DOHH2 (cell line): ENCODE measurements at regions not wholly inside any gene's neighbourhood (a gene's known extent, or its start where the extent isn't known, plus 50 kb on each side); places are given as distances from the start of the nearest gene placed in this dataset.

Source experiments
- H3F3A ChIP-seq: fragments of 200-600 bp; sonication (generic), shearing (Covaris generic); 2 replicates; pipeline ENCODE4 v1.6.0; 2016; ENCODE audit warnings: antibody characterized with exemption, mild to moderate bottlenecking; ENCODE audit not compliant: control insufficient read depth, insufficient read depth
- H3K27ac ChIP-seq: fragments of 200-600 bp; sonication (generic); 2 replicates; pipeline ENCODE4 v1.5.1; 2014; ENCODE audit warnings: low read depth, mild to moderate bottlenecking, low read length, moderate library complexity
- H3K27me3 ChIP-seq: fragments of 200-600 bp; sonication (generic); 2 replicates; pipeline ENCODE4 v1.6.1; 2014; ENCODE audit warnings: mild to moderate bottlenecking, low read length, mixed read lengths; ENCODE audit not compliant: control insufficient read depth
- H3K36me3 ChIP-seq: fragments of 200-600 bp; sonication (generic); 2 replicates; pipeline ENCODE4 v1.6.1; 2014; ENCODE audit warnings: mild to moderate bottlenecking, low read length, moderate library complexity, mixed read lengths; ENCODE audit not compliant: control insufficient read depth
- H3K4me1 ChIP-seq: fragments of 200-600 bp; sonication (generic); 2 replicates; pipeline ENCODE4 v1.6.1; 2014; ENCODE audit warnings: mild to moderate bottlenecking, low read length, mixed read lengths; ENCODE audit not compliant: control insufficient read depth
- H3K4me2 ChIP-seq: fragments of 200-600 bp; sonication (generic); 2 replicates; pipeline ENCODE4 v1.6.0; 2014; ENCODE audit warnings: mild to moderate bottlenecking, low read length, moderate library complexity
- H3K4me3 ChIP-seq: fragments of 200-600 bp; sonication (generic); 2 replicates; pipeline ENCODE4 v1.5.1; 2014; ENCODE audit warnings: mild to moderate bottlenecking, low read length, mixed read lengths
- H3K79me2 ChIP-seq: fragments of 200-600 bp; sonication (generic); 2 replicates; pipeline ENCODE4 v1.6.1; 2014; ENCODE audit warnings: mild to moderate bottlenecking, low read length, mixed read lengths; ENCODE audit not compliant: control insufficient read depth
- H3K9me2 ChIP-seq: fragments of 200-600 bp; sonication (generic); replicated peaks from 2 replicates; pipeline ENCODE4 v1.6.1; 2014; ENCODE audit warnings: mild to moderate bottlenecking, low read length, mixed read lengths; ENCODE audit not compliant: control insufficient read depth
- H3K9me3 ChIP-seq: fragments of 200-600 bp; sonication (generic); 2 replicates; pipeline ENCODE4 v1.6.1; 2014; ENCODE audit warnings: antibody characterized with exemption, low read length, mixed read lengths; ENCODE audit not compliant: control insufficient read depth, insufficient read depth
- H4K20me1 ChIP-seq: fragments of 200-600 bp; sonication (generic); 2 replicates; pipeline ENCODE4 v1.6.0; 2014; ENCODE audit warnings: low read depth, mild to moderate bottlenecking, antibody characterized with exemption, low read length, moderate library complexity; ENCODE audit not compliant: control insufficient read depth, insufficient read depth
- CTCF ChIP-seq: fragments of 200-600 bp; sonication (generic); IDR thresholded peaks from one replicate; pipeline ENCODE4 v1.5.1; 2014; ENCODE audit warnings: antibody characterized with exemption, mild to moderate bottlenecking, low read depth, low read length; ENCODE audit not compliant: poor library complexity, severe bottlenecking
- EZH2phosphoT487 ChIP-seq: fragments of 200-600 bp; sonication (generic); IDR thresholded peaks from 2 replicates; pipeline ENCODE4 v1.6.1; 2017; ENCODE audit warnings: borderline replicate concordance, mild to moderate bottlenecking, antibody characterized with exemption, low read length, moderate library complexity, mixed read lengths

- H3F3A ChIP-seq, result no peaks in the 10 kb centered on the region
- no peaks in the 10 kb centered on the region for H3K9me2 ChIP-seq
- H3K79me2 ChIP-seq, result no peaks in the 10 kb centered on the region
- H3K4me3 ChIP-seq, result no peak overlapping the region
- H3K27me3 ChIP-seq, result no peaks in the 10 kb centered on the region
- TF ChIP-seq CTCF, result peak; percentile 53
- no peak for TF ChIP-seq EZH2phosphoT487
- H3K9me3 ChIP-seq, result peaks cover 8% of the 10 kb centered on the region; the same call in 1 of the 2 replicates
- no peaks in the 10 kb centered on the region for H3K4me1 ChIP-seq
- H3K36me3 ChIP-seq, result no peaks in the 10 kb centered on the region
- no peak overlapping the region for H3K27ac ChIP-seq
- no peaks in the 10 kb centered on the region for H4K20me1 ChIP-seq
- H3K4me2 ChIP-seq, result no peak overlapping the region
Observed at GRCh38 chr3:165624761-165625160, 212.5 kb downstream of the BCHE start.

GRCh38 chr3:165622356-165622755, 214.9 kb downstream of the BCHE start:
- H4K20me1 ChIP-seq, result no peaks in the 10 kb centered on the region
- no peak overlapping the region for H3K4me3 ChIP-seq
- H3K4me2 ChIP-seq, result no peak overlapping the region
- no peaks in the 10 kb centered on the region for H3F3A ChIP-seq
- H3K9me2 ChIP-seq, result no peaks in the 10 kb centered on the region
- H3K79me2 ChIP-seq, result no peaks in the 10 kb centered on the region
- no peaks in the 10 kb centered on the region for H3K27me3 ChIP-seq
- H3K9me3 ChIP-seq, result peaks cover 8% of the 10 kb centered on the region; the same call in 1 of the 2 replicates
- H3K27ac ChIP-seq, result no peak overlapping the region
- TF ChIP-seq EZH2phosphoT487 (no peak), CTCF (peak; percentile 28)
- H3K36me3 ChIP-seq, result no peaks in the 10 kb centered on the region
- H3K4me1 ChIP-seq, result no peaks in the 10 kb centered on the region

- Histone ChIP-seq H3K27me3 (no peaks in the 10 kb centered on the region), H3K27ac (no peak overlapping the region), H3K9me2 (no peaks in the 10 kb centered on the region; the same call in 1 of the 2 replicates), H3K9me3 (peaks cover 3% of the 10 kb centered on the region; the same call in 1 of the 2 replicates), H3K79me2 (no peaks in the 10 kb centered on the region), H3F3A (no peaks in the 10 kb centered on the region), H3K4me1 (no peaks in the 10 kb centered on the region), H4K20me1 (no peaks in the 10 kb centered on the region), H3K36me3 (no peaks in the 10 kb centered on the region), H3K4me2 (no peak overlapping the region), H3K4me3 (no peak overlapping the region)
- TF ChIP-seq EZH2phosphoT487 (no peak), CTCF (no peak)
Observed at GRCh38 chr3:165619069-165619468, 218.2 kb downstream of the BCHE start.
